Lower leg skin (tissue), 4 donors: ENCODE measurements at regions not wholly inside any gene's neighbourhood (a gene's known extent, or its start where the extent isn't known, plus 50 kb on each side); places are given as distances from the start of the nearest gene placed in this dataset.
"Not testable (repeated sequence)": the region's sequence is repeated elsewhere in the genome, so short reads cannot be mapped to it uniquely, and the experiment has no call there.

Experiments used
- DNase-seq, 2 donors: peaks; one replicate each; pipeline ENCODE4 v3.0.0-alpha.2; 2019; ENCODE audit warnings: low spot score in 2 of 2
- H3K4me3 ChIP-seq: fragments of 200-600 bp; sonication (generic); 2 replicates; pipeline ENCODE4 v1.5.1; 2017; ENCODE audit warnings: mild to moderate bottlenecking, low read depth; ENCODE audit not compliant: poor library complexity, severe bottlenecking
- CTCF ChIP-seq, 3 donors: fragments of 450-650 bp; IDR thresholded peaks; one replicate each; pipeline ENCODE4 v1.5.1; 2016; ENCODE audit warnings: antibody characterized with exemption in 3 of 3, mild to moderate bottlenecking in 3 of 3, moderate library complexity in 2 of 3
- POLR2A ChIP-seq, 2 donors: fragments of 450-650 bp; IDR thresholded peaks; one replicate each; pipeline ENCODE4 v1.6.1; 2016 to 2017; ENCODE audit warnings: antibody characterized with exemption in 2 of 2, mild to moderate bottlenecking in 1 of 2, moderate library complexity in 1 of 2
- WGBS, 2 donors: methylation state at CpG; one replicate each; pipeline ENCODE4 v1.1.5; 2018; 5-methylcytosine and 5-hydroxymethylcytosine counted together
- intact Hi-C: fragments of 100-400 bp; cut with DNase I; formaldehyde crosslinking; loops from one replicate; pipeline ENCODE4 v1.15.0; 2023; ENCODE audit warnings: low total_unique reads

GRCh38 chr7:138316421-138317043 is 143.5 kb upstream of the TRIM24 start:
- WGBS, 2 donors: 70 to 75% methylated on average over 4 of the region's 4 CpGs
- no peak for DNase-seq
- TF ChIP-seq CTCF (IDR thresholded peaks at IDR 0.05) (no peak), POLR2A (IDR thresholded peaks at IDR 0.05) (no peak)
- intact Hi-C loops: no loop called here
- H3K4me3 ChIP-seq: no peak overlapping the region

- intact Hi-C loops: no loop called here
- no peak for TF ChIP-seq CTCF (IDR thresholded peaks at IDR 0.05)
- no peak for TF ChIP-seq POLR2A (IDR thresholded peaks at IDR 0.05)
- 91 to 92% methylated on average over 5 of the region's 5 CpGs for WGBS, 2 donors
Observed at GRCh38 chr7:138317044-138317596, 142.9 kb upstream of the TRIM24 start.

GRCh38 chr7:138324941-138325340 is 135.1 kb upstream of the TRIM24 start:
- TF ChIP-seq CTCF (IDR thresholded peaks at IDR 0.05): no peak
- no peak for TF ChIP-seq POLR2A (IDR thresholded peaks at IDR 0.05)
- no peak overlapping the region for H3K4me3 ChIP-seq
- intact Hi-C loops: no loop called here
- WGBS, 2 donors: 80 to 86% methylated on average over 6 of the region's 6 CpGs
- no peak for DNase-seq

More at GRCh38 chr7:138317044-138317596, 142.9 kb upstream of the TRIM24 start:
- DNase-seq: no peak
- no peak overlapping the region for H3K4me3 ChIP-seq

GRCh38 chr7:138325434-138325833 is 134.6 kb upstream of the TRIM24 start:
- intact Hi-C loops: no loop called here
- no peak overlapping the region for H3K4me3 ChIP-seq
- DNase-seq: no peak
- TF ChIP-seq CTCF (IDR thresholded peaks at IDR 0.05) (no peak), POLR2A (IDR thresholded peaks at IDR 0.05) (no peak)
- 61 to 83% methylated on average over 4 of the region's 4 CpGs for WGBS, 2 donors

- DNase-seq: no peak
- no peak for TF ChIP-seq CTCF (IDR thresholded peaks at IDR 0.05)
- no peak for TF ChIP-seq POLR2A (IDR thresholded peaks at IDR 0.05)
- 59 to 87% methylated on average over 2 of the region's 2 CpGs for WGBS, 2 donors
- no peak overlapping the region for H3K4me3 ChIP-seq
- intact Hi-C loops: no loop called here
Observed at GRCh38 chr7:138328215-138328614, 131.8 kb upstream of the TRIM24 start.

GRCh38 chr7:138332850-138333249 is 127.2 kb upstream of the TRIM24 start:
- DNase-seq, H3K4me3 ChIP-seq, intact Hi-C loops: not testable (repeated sequence)
- 89 to 90% methylated on average over 5 of the region's 5 CpGs for WGBS, 2 donors
